ENCODE measurements at regions not wholly inside any gene's neighbourhood (a gene's known extent, or its start where the extent isn't known, plus 50 kb on each side); places are given as distances from the start of the nearest gene placed in this dataset.

GRCh38 chr6:56366141-56366852, 118.9 kb upstream of the COL21A1 start:
- TF ChIP-seq CTCF (IDR thresholded peaks at IDR 0.05), result no peak
- no peak for TF ChIP-seq POLR2A (IDR thresholded peaks at IDR 0.05)

All from body of pancreas (tissue), 4 donors.